BLaER1 (cell line): ENCODE measurements at regions not wholly inside any gene's neighbourhood (a gene's known extent, or its start where the extent isn't known, plus 50 kb on each side); places are given as distances from the start of the nearest gene placed in this dataset.
"Not testable (repeated sequence)": the region's sequence is repeated elsewhere in the genome, so short reads cannot be mapped to it uniquely, and the experiment has no call there.

Source experiments
- H3K27ac ChIP-seq: shearing (Covaris generic); formaldehyde crosslinking; 2 replicates; pipeline ENCODE4 v1.8.1; 2022
- H3K27me3 ChIP-seq: shearing (Covaris generic); formaldehyde crosslinking; 2 replicates; pipeline ENCODE4 v1.8.1; 2022
- H3K36me3 ChIP-seq: shearing (Covaris generic); formaldehyde crosslinking; 2 replicates; pipeline ENCODE4 v1.8.1; 2022
- H3K4me1 ChIP-seq: shearing (Covaris generic); formaldehyde crosslinking; 2 replicates; pipeline ENCODE4 v1.8.1; 2022
- H3K4me2 ChIP-seq: shearing (Covaris generic); formaldehyde crosslinking; 2 replicates; pipeline ENCODE4 v1.8.1; 2022
- H3K4me3 ChIP-seq: shearing (Covaris generic); formaldehyde crosslinking; 2 replicates; pipeline ENCODE4 v1.8.1; 2022
- H3K9ac ChIP-seq: shearing (Covaris generic); formaldehyde crosslinking; 2 replicates; pipeline ENCODE4 v1.8.1; 2022
- H3K9me3 ChIP-seq: shearing (Covaris generic); formaldehyde crosslinking; 2 replicates; pipeline ENCODE4 v1.8.1; 2022
- H4K20me1 ChIP-seq: shearing (Covaris generic); formaldehyde crosslinking; 2 replicates; pipeline ENCODE4 v1.8.1; 2022
- Cebpa-rat ChIP-seq: shearing (Covaris generic); IDR thresholded peaks from 2 replicates; pipeline ENCODE4 v1.8.1; 2022

GRCh38 chr5:158195416-158196210, 336.7 kb upstream of the CLINT1 start:
- peak overlapping the region; percentile 63 for H3K4me3 ChIP-seq
- peak overlapping the region; percentile 87 for H3K4me2 ChIP-seq
- no peak for TF ChIP-seq Cebpa-rat
- H4K20me1 ChIP-seq, result no peaks in the 10 kb centered on the region
- H3K27ac ChIP-seq, result peak overlapping the region; percentile 99
- H3K4me1 ChIP-seq, result peaks cover 69% of the 10 kb centered on the region
- peaks cover 67% of the 10 kb centered on the region for H3K9me3 ChIP-seq
- H3K27me3 ChIP-seq, result no peaks in the 10 kb centered on the region
- peak overlapping the region; percentile 89 for H3K9ac ChIP-seq
- peaks cover 63% of the 10 kb centered on the region for H3K36me3 ChIP-seq

- H3K27ac ChIP-seq, result peak overlapping the region; percentile 99
- peak overlapping the region; percentile 87 for H3K4me2 ChIP-seq
- peaks cover 61% of the 10 kb centered on the region for H3K36me3 ChIP-seq
- H3K4me3 ChIP-seq, result peak overlapping the region; percentile 40; the same call in 1 of the 2 replicates
- TF ChIP-seq Cebpa-rat, result peak; percentile 55; the same call in 1 of the 2 replicates
- H4K20me1 ChIP-seq, result no peaks in the 10 kb centered on the region
- H3K27me3 ChIP-seq, result no peaks in the 10 kb centered on the region
- H3K9me3 ChIP-seq, result peaks cover 67% of the 10 kb centered on the region
- H3K9ac ChIP-seq, result peak overlapping the region; percentile 89
- H3K4me1 ChIP-seq, result peaks cover 60% of the 10 kb centered on the region
Measured at GRCh38 chr5:158194561-158194976, 335.6 kb upstream of the CLINT1 start.

- Histone ChIP-seq H3K4me3 (peak overlapping the region; percentile 27; the same call in 1 of the 2 replicates), H3K9ac (peak overlapping the region; percentile 82), H3K36me3 (peaks cover 63% of the 10 kb centered on the region), H3K27ac (peak overlapping the region; percentile 99), H3K4me2 (peak overlapping the region; percentile 87), H3K4me1 (peaks cover 48% of the 10 kb centered on the region), H3K9me3 (peaks cover 68% of the 10 kb centered on the region)
- H3K27me3 ChIP-seq, H4K20me1 ChIP-seq: not testable (repeated sequence)
Measured at GRCh38 chr5:158193395-158193794, 334.4 kb upstream of the CLINT1 start.

DNA sequence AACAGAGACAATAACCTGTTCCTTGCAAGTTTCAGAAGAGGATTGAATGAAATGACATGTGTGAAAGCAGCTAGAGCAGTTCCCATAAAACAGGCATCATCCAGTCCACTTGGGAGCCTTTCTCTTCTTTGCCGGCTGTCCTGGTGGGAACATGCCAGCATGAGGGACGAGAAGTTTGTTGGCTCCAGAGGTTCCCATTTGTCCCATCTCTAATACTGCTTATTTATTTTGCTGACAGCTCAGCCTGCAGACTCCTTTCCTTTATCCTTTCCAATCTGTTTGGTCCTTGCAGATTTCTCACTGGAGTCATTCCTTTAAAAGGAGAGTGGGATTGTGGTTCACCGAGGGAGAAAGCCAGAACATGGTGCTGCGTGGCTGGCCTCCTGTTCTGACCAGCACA, 321.5 kb upstream of the CLINT1 start:
- H3K36me3 ChIP-seq, result peaks cover 41% of the 10 kb centered on the region
- peaks cover 48% of the 10 kb centered on the region for H3K4me1 ChIP-seq
- 0 out of 2 replicates have a peak overlapping the region, but pooled peaks have one; percentile 95 for H3K4me2 ChIP-seq
- H3K27ac ChIP-seq, result peak overlapping the region; percentile 98
- H3K9ac ChIP-seq, result no peak overlapping the region; the same call in 1 of the 2 replicates
- no peaks in the 10 kb centered on the region for H3K27me3 ChIP-seq
- no peak for TF ChIP-seq Cebpa-rat
- H4K20me1 ChIP-seq, result no peaks in the 10 kb centered on the region
- peaks cover 45% of the 10 kb centered on the region for H3K9me3 ChIP-seq
- H3K4me3 ChIP-seq, result peak overlapping the region; percentile 33; the same call in 1 of the 2 replicates

GRCh38 chr5:158179271-158179670, 320.3 kb upstream of the CLINT1 start:
- H3K9me3 ChIP-seq, result peaks cover 39% of the 10 kb centered on the region
- H4K20me1 ChIP-seq, result no peaks in the 10 kb centered on the region
- peaks cover 53% of the 10 kb centered on the region for H3K4me1 ChIP-seq
- H3K27me3 ChIP-seq, result no peaks in the 10 kb centered on the region
- H3K9ac ChIP-seq, result peak overlapping the region; percentile 97
- H3K4me2 ChIP-seq, result peak overlapping the region; percentile 95
- H3K27ac ChIP-seq, result peak overlapping the region; percentile 98
- H3K4me3 ChIP-seq, result peak overlapping the region; percentile 33; the same call in 1 of the 2 replicates
- H3K36me3 ChIP-seq, result peaks cover 41% of the 10 kb centered on the region
- TF ChIP-seq Cebpa-rat, result no peak

- H3K4me3 ChIP-seq, result peak overlapping the region; percentile 73
- H3K27me3 ChIP-seq, result no peaks in the 10 kb centered on the region
- peaks cover 49% of the 10 kb centered on the region for H3K36me3 ChIP-seq
- TF ChIP-seq Cebpa-rat, result no peak
- H4K20me1 ChIP-seq, result no peaks in the 10 kb centered on the region
- H3K9ac ChIP-seq, result peak overlapping the region; percentile 97
- peaks cover 45% of the 10 kb centered on the region for H3K9me3 ChIP-seq
- H3K4me1 ChIP-seq, result peaks cover 60% of the 10 kb centered on the region
- peak overlapping the region; percentile 95 for H3K4me2 ChIP-seq
- peak overlapping the region; percentile 98 for H3K27ac ChIP-seq
Measured at GRCh38 chr5:158178535-158178934, 319.6 kb upstream of the CLINT1 start.

GRCh38 chr5:158177146-158177545, 318.2 kb upstream of the CLINT1 start:
- peak overlapping the region; percentile 98 for H3K27ac ChIP-seq
- peak overlapping the region; percentile 95 for H3K4me2 ChIP-seq
- H3K4me3 ChIP-seq, result peak overlapping the region; percentile 73
- peaks cover 49% of the 10 kb centered on the region for H3K9me3 ChIP-seq
- no peak for TF ChIP-seq Cebpa-rat
- H3K4me1 ChIP-seq, result peaks cover 66% of the 10 kb centered on the region
- peaks cover 53% of the 10 kb centered on the region for H3K36me3 ChIP-seq
- no peaks in the 10 kb centered on the region for H4K20me1 ChIP-seq
- H3K27me3 ChIP-seq, result no peaks in the 10 kb centered on the region
- peak overlapping the region; percentile 97 for H3K9ac ChIP-seq

DNA sequence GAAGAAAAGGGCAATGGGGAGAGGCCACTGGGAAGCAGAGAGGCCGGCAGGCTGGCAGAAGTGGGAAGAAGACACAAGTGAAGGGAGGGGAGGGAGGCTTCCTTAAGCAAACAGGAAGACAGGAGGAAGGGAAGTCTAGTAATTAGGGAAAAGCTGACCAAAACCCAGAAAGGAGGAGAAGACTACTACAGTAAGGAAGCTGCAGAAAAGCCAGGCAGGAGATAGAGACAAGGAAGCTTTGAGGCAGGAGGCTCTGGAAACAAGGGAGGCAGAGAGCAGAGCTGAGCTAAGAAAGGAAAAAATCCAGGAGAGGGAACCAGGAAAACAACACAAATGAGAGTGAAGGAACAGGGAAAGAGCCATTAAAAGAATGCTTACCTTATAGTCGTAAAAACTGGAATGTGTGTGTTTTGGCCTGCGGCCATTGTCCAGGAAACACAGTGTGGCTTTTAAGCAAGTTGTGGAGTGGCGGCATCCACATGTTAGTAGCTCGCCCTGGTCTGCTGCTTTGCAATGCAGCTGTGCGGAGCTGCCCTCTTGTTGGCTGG, 317.1 kb upstream of the CLINT1 start:
- no peaks in the 10 kb centered on the region for H3K27me3 ChIP-seq
- no peak for TF ChIP-seq Cebpa-rat
- peaks cover 53% of the 10 kb centered on the region for H3K36me3 ChIP-seq
- peak overlapping the region; percentile 73 for H3K4me3 ChIP-seq
- peaks cover 66% of the 10 kb centered on the region for H3K4me1 ChIP-seq
- peak overlapping the region; percentile 95 for H3K4me2 ChIP-seq
- H3K27ac ChIP-seq, result peak overlapping the region; percentile 98
- H3K9me3 ChIP-seq, result peaks cover 49% of the 10 kb centered on the region
- H4K20me1 ChIP-seq, result no peaks in the 10 kb centered on the region
- H3K9ac ChIP-seq, result peak overlapping the region; percentile 97

GRCh38 chr5:158174918-158175851, 316.2 kb upstream of the CLINT1 start:
- H3K27ac ChIP-seq, result peak overlapping the region; percentile 98
- peak overlapping the region; percentile 97 for H3K9ac ChIP-seq
- peaks cover 49% of the 10 kb centered on the region for H3K9me3 ChIP-seq
- peaks cover 52% of the 10 kb centered on the region for H3K36me3 ChIP-seq
- no peak for TF ChIP-seq Cebpa-rat
- peak overlapping the region; percentile 95 for H3K4me2 ChIP-seq
- peak overlapping the region; percentile 73 for H3K4me3 ChIP-seq
- no peaks in the 10 kb centered on the region for H4K20me1 ChIP-seq
- no peaks in the 10 kb centered on the region for H3K27me3 ChIP-seq
- H3K4me1 ChIP-seq, result peaks cover 58% of the 10 kb centered on the region
